H9 (cell line): ENCODE measurements at regions not wholly inside any gene's neighbourhood (a gene's known extent, or its start where the extent isn't known, plus 50 kb on each side); places are given as distances from the start of the nearest gene placed in this dataset.

Experiments
- DNase-seq: peaks from one replicate; pipeline ENCODE4 v3.0.0-alpha.2; 2017
- H2AFZ ChIP-seq: one replicate; pipeline ENCODE4 v1.6.1; 2013; ENCODE audit warnings: mild to moderate bottlenecking, low read length, control low read depth, moderate library complexity
- H2AK5ac ChIP-seq: 2 replicates; pipeline ENCODE4 v1.6.1; 2013; ENCODE audit warnings: low read length, control low read depth, mixed read lengths; ENCODE audit not compliant: insufficient read length
- H2BK120ac ChIP-seq: one replicate; pipeline ENCODE4 v1.6.1; 2013; ENCODE audit warnings: low read depth, mild to moderate bottlenecking, low read length, control low read depth, inconsistent platforms; ENCODE audit not compliant: poor library complexity, severe bottlenecking
- H2BK12ac ChIP-seq: 2 replicates; pipeline ENCODE4 v1.6.1; 2013; ENCODE audit warnings: low read length, control low read depth, mixed read lengths, low read depth; ENCODE audit not compliant: insufficient read length
- H2BK15ac ChIP-seq: 2 replicates; pipeline ENCODE4 v1.6.1; 2013; ENCODE audit warnings: low read depth, low read length, control low read depth
- H2BK20ac ChIP-seq: one replicate; pipeline ENCODE4 v1.6.1; 2013; ENCODE audit warnings: low read depth, mild to moderate bottlenecking, low read length, control low read depth, inconsistent platforms; ENCODE audit not compliant: poor library complexity, severe bottlenecking
- H2BK5ac ChIP-seq: 2 replicates; pipeline ENCODE4 v1.6.1; 2013; ENCODE audit warnings: low read length, control low read depth, mixed read lengths; ENCODE audit not compliant: insufficient read length
- H3K14ac ChIP-seq: 2 replicates; pipeline ENCODE4 v1.6.1; 2013; ENCODE audit warnings: low read length, control low read depth; ENCODE audit not compliant: insufficient read depth
- H3K18ac ChIP-seq: 2 replicates; pipeline ENCODE4 v1.6.1; 2013; ENCODE audit warnings: low read depth, mild to moderate bottlenecking, mixed read lengths, low read length, control low read depth; ENCODE audit not compliant: insufficient read length
- H3K23ac ChIP-seq: 2 replicates; pipeline ENCODE4 v1.6.1; 2013; ENCODE audit warnings: low read length, control low read depth, mixed read lengths, low read depth; ENCODE audit not compliant: insufficient read length
- H3K23me2 ChIP-seq: 2 replicates; pipeline ENCODE4 v1.6.1; 2013; ENCODE audit warnings: low read depth, mild to moderate bottlenecking, mixed read lengths, low read length, control low read depth; ENCODE audit not compliant: insufficient read length, poor library complexity, severe bottlenecking
- H3K27ac ChIP-seq: 2 replicates; pipeline ENCODE4 v1.5.1; 2013; ENCODE audit warnings: low read length, control low read depth, mixed read lengths, low read depth; ENCODE audit not compliant: insufficient read length
- H3K27me3 ChIP-seq: 2 replicates; pipeline ENCODE4 v1.6.1; 2013; ENCODE audit warnings: low read length, control low read depth, inconsistent platforms; ENCODE audit not compliant: insufficient read depth
- H3K4ac ChIP-seq: 2 replicates; pipeline ENCODE4 v1.6.1; 2013; ENCODE audit warnings: low read depth, mild to moderate bottlenecking, control low read depth, inconsistent platforms, low read length, moderate library complexity
- H3K4me1 ChIP-seq: 2 replicates; pipeline ENCODE4 v1.6.1; 2013; ENCODE audit warnings: low read length, control low read depth, inconsistent platforms; ENCODE audit not compliant: insufficient read depth
- H3K4me2 ChIP-seq: 2 replicates; pipeline ENCODE4 v1.6.1; 2013; ENCODE audit warnings: low read length, control low read depth, mixed read lengths; ENCODE audit not compliant: insufficient read length, insufficient read depth
- H3K56ac ChIP-seq: 2 replicates; pipeline ENCODE4 v1.6.1; 2013; ENCODE audit warnings: low read depth, mild to moderate bottlenecking, mixed read lengths, low read length, control low read depth; ENCODE audit not compliant: insufficient read length
- H3K79me1 ChIP-seq: 2 replicates; pipeline ENCODE4 v1.6.1; 2013; ENCODE audit warnings: low read depth, mild to moderate bottlenecking, moderate library complexity, low read length, control low read depth, inconsistent platforms; ENCODE audit not compliant: insufficient read depth, poor library complexity, severe bottlenecking
- H3K79me2 ChIP-seq: 2 replicates; pipeline ENCODE4 v1.6.1; 2013; ENCODE audit warnings: low read length, control low read depth, inconsistent platforms; ENCODE audit not compliant: insufficient read depth
- H3K9ac ChIP-seq: 2 replicates; pipeline ENCODE4 v1.6.1; 2013; ENCODE audit warnings: low read length, control low read depth, mixed read lengths; ENCODE audit not compliant: insufficient read length; ENCODE audit errors: extremely low read depth
- H3K9me3 ChIP-seq: one replicate; pipeline ENCODE4 v1.6.1; 2013; ENCODE audit warnings: low read depth, low read length, inconsistent platforms; ENCODE audit not compliant: control insufficient read depth
- H3T11ph ChIP-seq: one replicate; pipeline ENCODE4 v1.6.1; 2013; ENCODE audit warnings: mild to moderate bottlenecking, low read length, control low read depth, inconsistent platforms
- H4K20me1 ChIP-seq: one replicate; pipeline ENCODE4 v1.6.1; 2013; ENCODE audit not compliant: control insufficient read depth, insufficient read length, insufficient read depth
- H4K5ac ChIP-seq: 2 replicates; pipeline ENCODE4 v1.6.1; 2013; ENCODE audit warnings: low read depth, mild to moderate bottlenecking, mixed read lengths, low read length, control low read depth; ENCODE audit not compliant: insufficient read length
- H4K8ac ChIP-seq: replicated peaks from 2 replicates; pipeline ENCODE4 v1.6.1; 2013; ENCODE audit warnings: low read length, control low read depth, mixed read lengths, low read depth; ENCODE audit not compliant: insufficient read length
- H4K91ac ChIP-seq: 2 replicates; pipeline ENCODE4 v1.6.1; 2013; ENCODE audit warnings: low read depth, mild to moderate bottlenecking, moderate library complexity, mixed read lengths, low read length, control low read depth; ENCODE audit not compliant: insufficient read length
- H3K27ac Mint-ChIP-seq, 3 experiments: 2 replicates in 2 of 3; 3 replicates in 1 of 3; pipeline ENCODE4 v1.8.0; 2020 to 2021; ENCODE audit warnings: mixed read lengths in 3 of 3, mild to moderate bottlenecking in 1 of 3, moderate library complexity in 1 of 3
- H3K27me3 Mint-ChIP-seq: 2 replicates; pipeline ENCODE4 v1.8.0; 2021; ENCODE audit warnings: low read depth, mild to moderate bottlenecking, moderate library complexity, mixed read lengths
- H3K36me3 Mint-ChIP-seq, 3 experiments: 2 replicates in 2 of 3; 3 replicates in 1 of 3; pipeline ENCODE4 v1.8.0; 2020 to 2021; ENCODE audit warnings: low read depth in 3 of 3, mixed read lengths in 3 of 3; ENCODE audit not compliant: insufficient read depth in 1 of 3
- H3K4me1 Mint-ChIP-seq, 2 experiments: 2 replicates each; pipeline ENCODE4 v1.8.0; 2020; ENCODE audit warnings: mixed read lengths in 2 of 2
- H3K4me3 Mint-ChIP-seq, 2 experiments: 2 replicates in 1 of 2; 3 replicates in 1 of 2; pipeline ENCODE4 v1.8.0; 2020 to 2021; ENCODE audit warnings: mild to moderate bottlenecking in 2 of 2, mixed read lengths in 2 of 2, moderate library complexity in 1 of 2
- H3K9me3 Mint-ChIP-seq, 2 experiments: 2 replicates in 1 of 2; 3 replicates in 1 of 2; pipeline ENCODE4 v1.8.0; 2020; ENCODE audit warnings: mild to moderate bottlenecking in 2 of 2, mixed read lengths in 2 of 2, moderate library complexity in 1 of 2
- CTCF ChIP-seq: fragments of 200-600 bp; sonication (generic); conservative IDR thresholded peaks from 3 replicates; pipeline ENCODE4 v1.8.0; 2021; ENCODE audit warnings: antibody characterized with exemption, mild to moderate bottlenecking
- WGBS: extraction: QIAGEN DNeasy Blood & Tissue Kit; methylation state at CpG from one replicate; pipeline ENCODE4 v1.1.7; 2013; ENCODE audit warnings: missing lambda C conversion rate, low lambda C conversion rate, mixed read lengths; ENCODE audit not compliant: insufficient read length; ENCODE audit errors: extremely low coverage; 5-methylcytosine and 5-hydroxymethylcytosine counted together

GRCh38 chr11:101401245-101401644 lies 182.6 kb downstream of the TRPC6 start:
- no peak overlapping the region for H2BK15ac ChIP-seq
- no peak overlapping the region for H3T11ph ChIP-seq
- no peak overlapping the region for H3K27ac ChIP-seq
- H4K20me1 ChIP-seq, result no peaks in the 10 kb centered on the region
- H3K79me1 ChIP-seq, result no peaks in the 10 kb centered on the region
- TF ChIP-seq CTCF, result no peak
- no peak overlapping the region for H3K4ac ChIP-seq
- DNase-seq, result no peak
- no peak overlapping the region for H2BK12ac ChIP-seq
- H2AK5ac ChIP-seq, result no peak overlapping the region
- WGBS, result no CpG with 5 or more reads among the region's 2 CpGs
- no peak overlapping the region for H2BK5ac ChIP-seq
- no peak overlapping the region for H4K5ac ChIP-seq
- Mint-ChIP-seq H3K9me3 (peaks cover 0 to 3% of the 10 kb centered on the region in 2 experiments; a peak in 1 of 5 replicates), H3K27ac (no peak overlapping the region), H3K27me3 (no peaks in the 10 kb centered on the region), H3K4me1 (peaks cover 0 to 6% of the 10 kb centered on the region in 2 experiments; a peak in 1 of 4 replicates), H3K4me3 (no peak overlapping the region), H3K36me3 (no peaks in the 10 kb centered on the region)
- no peaks in the 10 kb centered on the region for H3K4me1 ChIP-seq
- no peak overlapping the region for H3K23ac ChIP-seq
- no peaks in the 10 kb centered on the region for H3K27me3 ChIP-seq
- H3K9me3 ChIP-seq, result no peaks in the 10 kb centered on the region
- H3K4me2 ChIP-seq, result no peak overlapping the region
- no peaks in the 10 kb centered on the region for H3K23me2 ChIP-seq
- H3K56ac ChIP-seq, result no peak overlapping the region
- no peak overlapping the region for H3K18ac ChIP-seq
- H3K79me2 ChIP-seq, result no peaks in the 10 kb centered on the region
- no peak overlapping the region for H2BK120ac ChIP-seq
- no peak overlapping the region for H2BK20ac ChIP-seq
- no peak overlapping the region for H4K91ac ChIP-seq
- no peak overlapping the region for H3K9ac ChIP-seq
- no peak overlapping the region for H3K14ac ChIP-seq
- H4K8ac ChIP-seq, result no peak overlapping the region
- H2AFZ ChIP-seq, result no peak overlapping the region
